ENCODE measurements at regions not wholly inside any gene's neighbourhood (a gene's known extent, or its start where the extent isn't known, plus 50 kb on each side); places are given as distances from the start of the nearest gene placed in this dataset.

DNA sequence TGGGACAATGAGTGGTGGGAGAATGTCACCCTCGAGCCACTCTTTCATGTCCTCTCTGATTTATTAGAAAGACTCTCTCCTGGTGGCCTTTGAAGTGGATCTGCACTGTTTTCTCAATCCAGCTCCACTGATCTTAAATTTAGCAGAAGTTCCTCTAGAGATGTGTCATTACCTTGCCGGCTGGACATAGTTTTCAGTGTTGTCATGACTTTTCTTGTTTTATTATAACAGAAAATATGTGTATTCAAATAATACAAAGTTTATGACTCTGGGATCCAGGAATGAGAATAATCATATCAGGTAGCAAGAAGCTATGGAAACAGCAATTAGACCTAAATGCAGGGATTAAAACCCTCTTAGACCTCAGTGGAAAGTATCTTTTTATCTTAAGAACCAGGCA lies 247.5 kb upstream of the ELAC2 start (continued):
- TF ChIP-seq, protein P1, sequence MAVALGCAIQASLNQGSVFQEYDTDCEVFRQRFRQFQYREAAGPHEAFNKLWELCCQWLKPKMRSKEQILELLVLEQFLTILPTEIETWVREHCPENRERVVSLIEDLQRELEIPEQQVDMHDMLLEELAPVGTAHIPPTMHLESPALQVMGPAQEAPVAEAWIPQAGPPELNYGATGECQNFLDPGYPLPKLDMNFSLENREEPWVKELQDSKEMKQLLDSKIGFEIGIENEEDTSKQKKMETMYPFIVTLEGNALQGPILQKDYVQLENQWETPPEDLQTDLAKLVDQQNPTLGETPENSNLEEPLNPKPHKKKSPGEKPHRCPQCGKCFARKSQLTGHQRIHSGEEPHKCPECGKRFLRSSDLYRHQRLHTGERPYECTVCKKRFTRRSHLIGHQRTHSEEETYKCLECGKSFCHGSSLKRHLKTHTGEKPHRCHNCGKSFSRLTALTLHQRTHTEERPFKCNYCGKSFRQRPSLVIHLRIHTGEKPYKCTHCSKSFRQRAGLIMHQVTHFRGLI (tag by site-specific recombination; IDR thresholded peaks at IDR 0.05): no peak
- TF ChIP-seq FEZF1 (tag by site-specific recombination; IDR thresholded peaks at IDR 0.05): no peak

DNA sequence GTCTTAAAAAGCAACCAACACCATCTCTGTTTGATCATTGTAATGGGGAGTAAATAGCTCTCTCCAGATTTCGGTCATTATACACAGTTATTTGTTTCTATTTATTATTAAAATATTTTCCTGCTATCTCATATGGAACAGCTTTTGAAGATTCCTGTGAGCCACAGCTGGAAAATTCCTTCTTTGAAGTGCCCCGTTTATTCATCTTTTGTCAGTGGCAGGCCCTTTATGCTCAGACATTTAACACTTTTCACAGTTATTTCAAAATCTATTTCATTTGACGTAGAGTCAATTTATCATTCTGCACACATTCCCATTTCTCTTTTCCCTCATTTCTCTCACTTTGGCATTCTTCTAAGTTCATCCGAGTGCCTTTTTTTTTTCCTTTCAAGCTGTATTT lies 245.9 kb upstream of the ELAC2 start:
- ChIA-PET CTCF (interaction anchor here (0.6 to 2.4 kb wide), 4 partner anchors 8 to 981 kb away, joined by 4 to 8 read pairs (median 4); no protein-coding TSS in a partner anchor), POLR2A (no interaction called here)
- H3K36me3 ChIP-seq (ENCODE audit: control insufficient read depth in 2 of 2, insufficient read depth in 1 of 2, low read length in 2 of 2): no peaks in the 10 kb centered on the region
- TF ChIP-seq SP7 (tag by site-specific recombination; IDR thresholded peaks at IDR 0.05) (no peak), KLF9 (tag by site-specific recombination; IDR thresholded peaks at IDR 0.05; ENCODE audit: low read depth) (no peak), ZBTB44 (tag by site-specific recombination; IDR thresholded peaks at IDR 0.05) (no peak), EGR2 (tag by site-specific recombination; IDR thresholded peaks at IDR 0.05; ENCODE audit: low read depth) (no peak), ZNF610 (tag by site-specific recombination; IDR thresholded peaks at IDR 0.05; ENCODE audit: borderline replicate concordance) (no peak)
- TF ChIP-seq, protein P2, sequence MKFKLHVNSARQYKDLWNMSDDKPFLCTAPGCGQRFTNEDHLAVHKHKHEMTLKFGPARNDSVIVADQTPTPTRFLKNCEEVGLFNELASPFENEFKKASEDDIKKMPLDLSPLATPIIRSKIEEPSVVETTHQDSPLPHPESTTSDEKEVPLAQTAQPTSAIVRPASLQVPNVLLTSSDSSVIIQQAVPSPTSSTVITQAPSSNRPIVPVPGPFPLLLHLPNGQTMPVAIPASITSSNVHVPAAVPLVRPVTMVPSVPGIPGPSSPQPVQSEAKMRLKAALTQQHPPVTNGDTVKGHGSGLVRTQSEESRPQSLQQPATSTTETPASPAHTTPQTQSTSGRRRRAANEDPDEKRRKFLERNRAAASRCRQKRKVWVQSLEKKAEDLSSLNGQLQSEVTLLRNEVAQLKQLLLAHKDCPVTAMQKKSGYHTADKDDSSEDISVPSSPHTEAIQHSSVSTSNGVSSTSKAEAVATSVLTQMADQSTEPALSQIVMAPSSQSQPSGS (tag by site-specific recombination; IDR thresholded peaks at IDR 0.05; ENCODE audit: low read depth): no peak
- no peaks in the 10 kb centered on the region for H3K9me3 ChIP-seq (ENCODE audit: control insufficient read depth, insufficient read depth, low read depth, low read length)
- no peaks in the 10 kb centered on the region for H3K4me1 ChIP-seq (ENCODE audit: control insufficient read depth, insufficient read depth, low read length)
- H3K27ac ChIP-seq (ENCODE audit: extremely low read depth, low read depth, low read length): no peak overlapping the region
- H3K4me3 ChIP-seq (ENCODE audit: low read depth, low read length): no peak overlapping the region

- CTCF ChIA-PET: no interaction called here
- TF ChIP-seq ZNF341 (tag by site-specific recombination; IDR thresholded peaks at IDR 0.05; ENCODE audit: low read depth) (no peak), ZNF223 (tag by site-specific recombination; IDR thresholded peaks at IDR 0.05) (no peak), OSR2 (tag by site-specific recombination; IDR thresholded peaks at IDR 0.05) (no peak), ZNF121 (tag by site-specific recombination; IDR thresholded peaks at IDR 0.05) (no peak), ZNF571 (tag by site-specific recombination; IDR thresholded peaks at IDR 0.05) (no peak), REPIN1 (tag by site-specific recombination; IDR thresholded peaks at IDR 0.05; ENCODE audit: low read depth) (no peak), ZNF654 (tag by site-specific recombination; IDR thresholded peaks at IDR 0.05; ENCODE audit: low read depth) (no peak), PRDM1 (tag by site-specific recombination; IDR thresholded peaks at IDR 0.05) (no peak), PRDM10 (tag by site-specific recombination; IDR thresholded peaks at IDR 0.05) (no peak), ZNF670 (tag by site-specific recombination; IDR thresholded peaks at IDR 0.05; ENCODE audit: low read depth) (no peak), ZNF747 (tag by site-specific recombination; IDR thresholded peaks at IDR 0.05) (no peak), SALL2 (tag by site-specific recombination; IDR thresholded peaks at IDR 0.05; ENCODE audit: borderline replicate concordance) (no peak), GLI2 (tag by site-specific recombination; IDR thresholded peaks at IDR 0.05; ENCODE audit: borderline replicate concordance, low read depth) (no peak), EGR2 (tag by site-specific recombination; IDR thresholded peaks at IDR 0.05; ENCODE audit: low read depth) (no peak)
- no peaks in the 10 kb centered on the region for H3K4me1 ChIP-seq (ENCODE audit: control insufficient read depth, insufficient read depth, low read length)
- H3K4me3 ChIP-seq (ENCODE audit: low read depth, low read length): no peak overlapping the region
- POLR2A ChIA-PET: no interaction called here
- H3K36me3 ChIP-seq (ENCODE audit: control insufficient read depth in 2 of 2, insufficient read depth in 1 of 2, low read length in 2 of 2): no peaks in the 10 kb centered on the region
- H3K27ac ChIP-seq (ENCODE audit: extremely low read depth, low read depth, low read length): no peak overlapping the region
- no peaks in the 10 kb centered on the region for H3K9me3 ChIP-seq (ENCODE audit: control insufficient read depth, insufficient read depth, low read depth, low read length)
These were observed 238.7 kb upstream of the ELAC2 start for GRCh38 chr17:13256545-13256944.
